IMR-90 (cell line): ENCODE measurements at regions not wholly inside any gene's neighbourhood (a gene's known extent, or its start where the extent isn't known, plus 50 kb on each side); places are given as distances from the start of the nearest gene placed in this dataset.
A peak's percentile ranks its signal among the peaks of the same experiment; 100 is the strongest.

Experiments used
- ATAC-seq: fragments of 200-7000 bp; cut with Tn5 transposase; 2 replicates; pipeline ENCODE4 v1.9.1; 2020; ENCODE audit warnings: low read depth, mild to moderate bottlenecking, moderate library complexity
- BruUV-seq: library from RNA; stranded (reverse); fragments of 400-500 nt; replicated peaks from 2 replicates; lab custom pipeline; 2021; lab: Mats Ljungman, UMichigan
- CTCF ChIA-PET: fragments of 300-600 bp; formaldehyde crosslinking; extraction: SDS; loops from one replicate; lab custom pipeline; 2021; ENCODE audit warnings: antibody characterized with exemption; lab: Yijun Ruan, JAX
- POLR2A ChIA-PET: fragments of 300-600 bp; sonication (Branson Sonifier 250); formaldehyde crosslinking; loops from one replicate; lab custom pipeline; 2022; ENCODE audit warnings: antibody characterized with exemption; ENCODE audit not compliant: unreplicated experiment; lab: Charles Lee
- DNase-seq: peaks from one replicate; pipeline ENCODE4 v3.0.0; 2013
- H2AFZ ChIP-seq: replicated peaks from 2 replicates; pipeline ENCODE3; 2013; ENCODE audit warnings: low read length, mild to moderate bottlenecking; ENCODE audit not compliant: poor library complexity
- H2AK5ac ChIP-seq: 2 replicates; pipeline ENCODE4 v1.6.1; 2013; ENCODE audit warnings: low read depth, low read length, inconsistent platforms
- H2AK9ac ChIP-seq: replicated peaks from 2 replicates; pipeline ENCODE3; 2013; ENCODE audit warnings: mild to moderate bottlenecking, low read depth, low read length, moderate library complexity; ENCODE audit not compliant: poor library complexity
- H2BK120ac ChIP-seq: 2 replicates; pipeline ENCODE4 v1.6.1; 2013; ENCODE audit warnings: low read depth, low read length, inconsistent platforms
- H2BK15ac ChIP-seq: 3 replicates; pipeline ENCODE4 v1.6.1; 2013; ENCODE audit warnings: low read depth, low read length, inconsistent platforms
- H2BK20ac ChIP-seq: 2 replicates; pipeline ENCODE4 v1.6.1; 2013; ENCODE audit warnings: low read depth, mild to moderate bottlenecking, inconsistent platforms, low read length, moderate library complexity
- H2BK5ac ChIP-seq: 2 replicates; pipeline ENCODE4 v1.6.1; 2013; ENCODE audit warnings: mild to moderate bottlenecking, low read depth, low read length, inconsistent platforms; ENCODE audit not compliant: poor library complexity, severe bottlenecking
- H3K14ac ChIP-seq: replicated peaks from 2 replicates; pipeline ENCODE4 v1.6.1; 2013; ENCODE audit warnings: low read depth, low read length, inconsistent platforms
- H3K18ac ChIP-seq: 2 replicates; pipeline ENCODE4 v1.6.1; 2013; ENCODE audit warnings: low read depth, low read length, control low read depth
- H3K23ac ChIP-seq: 2 replicates; pipeline ENCODE4 v1.6.1; 2013; ENCODE audit warnings: low read depth, low read length, inconsistent platforms
- H3K27ac ChIP-seq: 2 replicates; pipeline ENCODE4 v1.5.1; 2013; ENCODE audit warnings: mild to moderate bottlenecking, control low read depth, low read length; ENCODE audit not compliant: insufficient read depth
- H3K27me3 ChIP-seq: 2 replicates; pipeline ENCODE4 v1.6.1; 2013; ENCODE audit warnings: low read length; ENCODE audit not compliant: control insufficient read depth, insufficient read depth
- H3K36me3 ChIP-seq: 2 replicates; pipeline ENCODE4 v1.6.1; 2013; ENCODE audit warnings: low read length, mixed read lengths; ENCODE audit not compliant: control insufficient read depth, insufficient read depth
- H3K4ac ChIP-seq: 2 replicates; pipeline ENCODE4 v1.6.1; 2013; ENCODE audit warnings: low read depth, low read length, inconsistent platforms
- H3K4me1 ChIP-seq: 2 replicates; pipeline ENCODE4 v1.6.1; 2013; ENCODE audit warnings: low read length, mixed read lengths; ENCODE audit not compliant: control insufficient read depth, insufficient read depth
- H3K4me2 ChIP-seq: 2 replicates; pipeline ENCODE4 v1.6.1; 2013; ENCODE audit warnings: low read depth, mild to moderate bottlenecking, control low read depth, low read length, moderate library complexity
- H3K4me3 ChIP-seq: 2 replicates; pipeline ENCODE4 v1.5.1; 2013; ENCODE audit warnings: low read depth, mild to moderate bottlenecking, control low read depth, low read length, moderate library complexity; ENCODE audit not compliant: insufficient read depth
- H3K56ac ChIP-seq: 2 replicates; pipeline ENCODE4 v1.6.1; 2013; ENCODE audit warnings: low read length, inconsistent platforms; ENCODE audit not compliant: insufficient read depth; ENCODE audit errors: extremely low read depth
- H3K79me1 ChIP-seq, 2 experiments: 2 replicates each; pipeline ENCODE4 v1.6.1; 2013; ENCODE audit warnings: low read length in 2 of 2, inconsistent platforms in 1 of 2, low read depth in 1 of 2
- H3K9ac ChIP-seq: 2 replicates; pipeline ENCODE4 v1.6.1; 2013; ENCODE audit warnings: low read depth, low read length, control low read depth
- H3K9me1 ChIP-seq: 2 replicates; pipeline ENCODE4 v1.6.1; 2013; ENCODE audit warnings: low read length, inconsistent platforms; ENCODE audit not compliant: insufficient read depth
- H3K9me3 ChIP-seq: 2 replicates; pipeline ENCODE4 v1.6.1; 2013; ENCODE audit warnings: low read length; ENCODE audit not compliant: control insufficient read depth, insufficient read depth
- H4K20me1 ChIP-seq: 2 replicates; pipeline ENCODE4 v1.6.1; 2013; ENCODE audit warnings: low read length, inconsistent platforms; ENCODE audit not compliant: insufficient read depth
- H4K5ac ChIP-seq: 2 replicates; pipeline ENCODE4 v1.6.1; 2013; ENCODE audit warnings: mild to moderate bottlenecking, low read depth, low read length, control low read depth
- H4K8ac ChIP-seq, 2 experiments: 2 replicates each; pipeline ENCODE4 v1.6.1; 2013; ENCODE audit warnings: low read depth in 2 of 2, low read length in 2 of 2, control low read depth in 1 of 2, inconsistent platforms in 1 of 2
- H4K91ac ChIP-seq: 2 replicates; pipeline ENCODE4 v1.6.1; 2013; ENCODE audit warnings: low read depth, low read length, inconsistent platforms; ENCODE audit not compliant: insufficient read depth
- CEBPB ChIP-seq: IDR thresholded peaks from 2 replicates; pipeline ENCODE4 v1.6.1; 2012; ENCODE audit warnings: low read depth, low read length, improper control_type of control experiment
- MAFK ChIP-seq: IDR thresholded peaks from 2 replicates; pipeline ENCODE4 v1.6.1; 2012; ENCODE audit warnings: low read depth, low read length, improper control_type of control experiment
- WGBS, 2 experiments: methylation state at CpG; one replicate each; pipeline versions ENCODE4 v1.1.5 to v1.1.7; 2013; ENCODE audit warnings: missing lambda C conversion rate in 2 of 2; ENCODE audit not compliant: insufficient read length in 1 of 2; ENCODE audit errors: extremely low coverage in 2 of 2; 5-methylcytosine and 5-hydroxymethylcytosine counted together
- dilution Hi-C: fragments of 300-500 bp; cut with HindIII; formaldehyde crosslinking; loops from one replicate; pipeline ENCODE4 v1.14.3; 2018; ENCODE audit warnings: low sequenced_read_pairs; ENCODE audit not compliant: unreplicated experiment
- in situ Hi-C: fragments of 300-500 bp; cut with MboI; formaldehyde crosslinking; loops from 3 replicates; pipeline ENCODE4 v1.14.3; 2019; ENCODE audit warnings: low sequenced_read_pairs, inconsistent platforms, mixed read lengths
- intact Hi-C: fragments of 100-400 bp; cut with micrococcal nuclease; formaldehyde crosslinking; loops from 2 replicates; pipeline ENCODE4 v1.10.0; 2022

DNA sequence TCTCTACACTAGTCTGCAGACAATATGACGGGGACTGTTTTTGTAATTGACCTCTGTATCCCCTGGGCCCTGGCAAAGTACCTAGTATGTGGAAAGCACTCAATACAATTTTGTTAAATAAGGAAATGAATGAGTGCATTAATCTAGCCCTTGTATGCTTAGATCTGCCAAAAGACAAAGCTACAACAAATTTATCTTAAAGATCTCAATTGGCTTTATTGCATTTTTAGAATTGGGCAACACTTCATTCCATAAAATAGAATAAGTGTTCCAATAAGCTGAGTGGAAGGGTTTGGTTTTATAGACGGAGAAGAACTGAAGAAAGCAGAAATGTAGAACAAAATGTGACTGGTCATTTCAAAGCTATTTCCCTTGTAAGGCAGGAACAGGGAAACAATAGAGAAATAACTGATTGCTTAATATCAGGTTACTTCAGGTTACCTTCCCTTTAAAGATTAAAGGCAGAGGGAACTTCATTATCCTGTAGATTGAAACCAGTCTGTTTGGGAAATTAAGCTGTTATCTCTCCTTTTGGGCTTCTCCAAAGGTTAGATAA is 108.3 kb upstream of the MME start:
- Histone ChIP-seq H3K4me2 (peak overlapping the region; percentile 45; the same call in 1 of the 2 replicates), H3K18ac (peak overlapping the region; percentile 91; the same call in 1 of the 2 replicates), H3K79me1 (no peaks in the 10 kb centered on the region), H3K36me3 (no peaks in the 10 kb centered on the region), H4K8ac (0 out of 4 replicates have a peak overlapping the region, but pooled peaks have one; percentile 36 to 43), H3K9ac (no peak overlapping the region), H3K4ac (peak overlapping the region; percentile 56; the same call in 1 of the 2 replicates), H3K56ac (no peak overlapping the region), H2BK120ac (peak overlapping the region; percentile 66; the same call in 1 of the 2 replicates), H3K4me3 (no peak overlapping the region), H3K27me3 (no peaks in the 10 kb centered on the region), H4K91ac (peak overlapping the region; percentile 29; the same call in 1 of the 2 replicates), H3K9me1 (no peaks in the 10 kb centered on the region), H3K23ac (no peak overlapping the region), H4K20me1 (no peaks in the 10 kb centered on the region), H2BK20ac (peak overlapping the region; percentile 83; the same call in 1 of the 2 replicates), H2BK15ac (peak overlapping the region; percentile 62; the same call in 1 of the 3 replicates), H3K14ac (no peak overlapping the region; the same call in 1 of the 2 replicates), H2AK9ac (no peak overlapping the region), H3K27ac (no peak overlapping the region), H2AFZ (no peak overlapping the region), H3K9me3 (no peaks in the 10 kb centered on the region), H3K4me1 (peaks cover 6% of the 10 kb centered on the region; the same call in 1 of the 2 replicates), H2BK5ac (peak overlapping the region; percentile 61), H4K5ac (peak overlapping the region; percentile 77; the same call in 1 of the 2 replicates), H2AK5ac (0 out of 2 replicates have a peak overlapping the region, but pooled peaks have one; percentile 53)
- ATAC-seq (no peak), DNase-seq (peak; percentile 42)
- intact Hi-C loops (loop anchor here (5.0 kb wide), 1 partner anchor 100 kb away; no protein-coding TSS in a partner anchor), dilution Hi-C loops (no loop called here), in situ Hi-C loops (no loop called here)
- ChIA-PET CTCF (interaction anchor here (0.7 kb wide), 1 partner anchor 180 kb away, joined by 3 read pairs; no protein-coding TSS in a partner anchor), POLR2A (interaction anchor here (0.6 kb wide), 1 partner anchor 64 kb away, joined by 3 read pairs; no protein-coding TSS in a partner anchor)
- WGBS, 2 experiments, result no CpG with 5 or more reads among the region's 2 CpGs
- no TSS peak for BruUV-seq
- TF ChIP-seq MAFK (no peak), CEBPB (peak; percentile 54; the same call in 1 of the 2 replicates)
